ENCODE measurements at regions not wholly inside any gene's neighbourhood (a gene's known extent, or its start where the extent isn't known, plus 50 kb on each side); places are given as distances from the start of the nearest gene placed in this dataset.

- DNase-seq (ENCODE audit: low spot score), result peak; percentile 77
Measured at GRCh38 chr6:133837801-133838349, 51.0 kb upstream of the TCF21 start.
